ENCODE measurements at regions not wholly inside any gene's neighbourhood (a gene's known extent, or its start where the extent isn't known, plus 50 kb on each side); places are given as distances from the start of the nearest gene placed in this dataset.

DNA sequence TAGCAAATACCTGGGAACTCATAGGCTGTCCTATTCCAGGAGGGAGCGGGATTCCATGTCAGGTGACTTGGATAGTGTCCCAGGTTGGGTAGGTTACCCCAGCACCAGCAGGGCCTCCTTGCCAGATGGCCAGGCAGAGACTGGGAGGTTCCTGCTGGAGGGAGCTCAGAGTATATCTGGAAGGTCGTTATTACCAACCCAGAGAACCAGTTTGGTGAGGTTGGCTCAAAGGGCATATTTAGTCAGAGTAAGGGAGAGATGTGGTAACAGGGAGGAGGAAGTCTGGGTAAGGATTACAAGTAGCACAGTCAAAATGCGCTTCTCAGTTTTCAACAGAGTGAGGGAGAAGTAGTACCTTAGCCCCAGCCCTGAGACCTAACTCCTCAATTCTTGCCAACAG is 53.3 kb upstream of the LNX1 start:
- Histone ChIP-seq H3K4me3 (no peak overlapping the region), H3K27ac (no peak overlapping the region)
- TF ChIP-seq, protein P1, sequence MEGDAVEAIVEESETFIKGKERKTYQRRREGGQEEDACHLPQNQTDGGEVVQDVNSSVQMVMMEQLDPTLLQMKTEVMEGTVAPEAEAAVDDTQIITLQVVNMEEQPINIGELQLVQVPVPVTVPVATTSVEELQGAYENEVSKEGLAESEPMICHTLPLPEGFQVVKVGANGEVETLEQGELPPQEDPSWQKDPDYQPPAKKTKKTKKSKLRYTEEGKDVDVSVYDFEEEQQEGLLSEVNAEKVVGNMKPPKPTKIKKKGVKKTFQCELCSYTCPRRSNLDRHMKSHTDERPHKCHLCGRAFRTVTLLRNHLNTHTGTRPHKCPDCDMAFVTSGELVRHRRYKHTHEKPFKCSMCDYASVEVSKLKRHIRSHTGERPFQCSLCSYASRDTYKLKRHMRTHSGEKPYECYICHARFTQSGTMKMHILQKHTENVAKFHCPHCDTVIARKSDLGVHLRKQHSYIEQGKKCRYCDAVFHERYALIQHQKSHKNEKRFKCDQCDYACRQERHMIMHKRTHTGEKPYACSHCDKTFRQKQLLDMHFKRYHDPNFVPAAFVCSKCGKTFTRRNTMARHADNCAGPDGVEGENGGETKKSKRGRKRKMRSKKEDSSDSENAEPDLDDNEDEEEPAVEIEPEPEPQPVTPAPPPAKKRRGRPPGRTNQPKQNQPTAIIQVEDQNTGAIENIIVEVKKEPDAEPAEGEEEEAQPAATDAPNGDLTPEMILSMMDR (IDR thresholded peaks at IDR 0.05), result no peak
- DNase-seq (ENCODE audit: low spot score), result no peak
